CD4-positive, alpha-beta T cell (primary cell): ENCODE measurements at regions not wholly inside any gene's neighbourhood (a gene's known extent, or its start where the extent isn't known, plus 50 kb on each side); places are given as distances from the start of the nearest gene placed in this dataset.

Source experiments
- ATAC-seq: fragments of 200-7000 bp; cut with Tn5 transposase; one replicate; pipeline ENCODE4 v1.10.0; 2022; ENCODE audit warnings: mild to moderate bottlenecking; ENCODE audit not compliant: poor library complexity
- CTCF ChIA-PET: fragments of 350-600 bp; sonication (Branson Sonifier 250); formaldehyde crosslinking; loops from one replicate; lab custom pipeline; 2021; ENCODE audit warnings: antibody characterized with exemption, inconsistent platforms; lab: Charles Lee
- POLR2A ChIA-PET: fragments of 350-600 bp; sonication (Branson Sonifier 250); formaldehyde crosslinking; loops from one replicate; lab custom pipeline; 2021; ENCODE audit warnings: antibody characterized with exemption, inconsistent platforms; lab: Charles Lee
- DNase-seq, 14 experiments: peaks; one replicate each; pipeline ENCODE4 v3.0.0-alpha.2; 2013 to 2020; ENCODE audit warnings: mixed read lengths in 2 of 14
- H3K27ac ChIP-seq, 2 donors: one replicate each; pipeline versions ENCODE4 v1.5.1 to v1.7.0; 2013; ENCODE audit warnings: low read length in 2 of 2, low read depth in 1 of 2, mild to moderate bottlenecking in 1 of 2
- H3K27me3 ChIP-seq, 2 experiments: 1 replicate in 1 of 2; 2 replicates in 1 of 2; pipeline versions ENCODE4 v1.6.1 to v1.7.0; 2013; ENCODE audit warnings: low read length in 2 of 2, control low read depth in 1 of 2, mild to moderate bottlenecking in 1 of 2, moderate library complexity in 1 of 2; ENCODE audit not compliant: insufficient read depth in 2 of 2, control insufficient read depth in 1 of 2
- H3K36me3 ChIP-seq: one replicate; pipeline ENCODE4 v1.6.1; 2013; ENCODE audit warnings: low read length, control low read depth; ENCODE audit not compliant: insufficient read depth
- H3K4me1 ChIP-seq: one replicate; pipeline ENCODE4 v1.6.1; 2013; ENCODE audit warnings: low read length, control low read depth; ENCODE audit not compliant: insufficient read depth
- H3K4me3 ChIP-seq: one replicate; pipeline ENCODE4 v1.5.1; 2013; ENCODE audit warnings: mild to moderate bottlenecking, low read length, moderate library complexity
- H3K9me3 ChIP-seq, 2 experiments: 1 replicate in 1 of 2; 2 replicates in 1 of 2; pipeline versions ENCODE4 v1.6.1 to v1.7.0; 2013; ENCODE audit warnings: low read length in 2 of 2, mild to moderate bottlenecking in 2 of 2, control low read depth in 1 of 2, moderate library complexity in 1 of 2; ENCODE audit not compliant: control insufficient read depth in 1 of 2, insufficient read depth in 1 of 2
- H3K27ac Mint-ChIP-seq: one replicate; pipeline ENCODE4 v1.8.0; 2020; ENCODE audit warnings: mixed read lengths
- H3K27me3 Mint-ChIP-seq: one replicate; pipeline ENCODE4 v1.8.0; 2021; ENCODE audit warnings: mixed read lengths
- H3K36me3 Mint-ChIP-seq: one replicate; pipeline ENCODE4 v1.8.0; 2021; ENCODE audit warnings: low read depth, mixed read lengths
- H3K4me1 Mint-ChIP-seq: one replicate; pipeline ENCODE4 v1.8.0; 2021; ENCODE audit warnings: low read depth, mixed read lengths
- H3K4me3 Mint-ChIP-seq: one replicate; pipeline ENCODE4 v1.8.0; 2020; ENCODE audit warnings: mild to moderate bottlenecking, mixed read lengths
- H3K9me3 Mint-ChIP-seq: one replicate; pipeline ENCODE4 v1.8.0; 2020; ENCODE audit warnings: mixed read lengths
- intact Hi-C, 2 experiments: fragments of 100-400 bp; cut with DNase I in 1 of 2; cut with micrococcal nuclease in 1 of 2; formaldehyde crosslinking; loops; one replicate each; pipeline versions ENCODE4 v1.15.1 to v1.9.0; 2023 to 2025; cut with DNase I, micrococcal nuclease
- TF ChIP-seq, protein P1 (sequence below): fragments of 200-600 bp; IDR thresholded peaks from one replicate; pipeline ENCODE4 v1.8.0; 2022; ENCODE audit warnings: antibody characterized with exemption, mild to moderate bottlenecking

DNA sequence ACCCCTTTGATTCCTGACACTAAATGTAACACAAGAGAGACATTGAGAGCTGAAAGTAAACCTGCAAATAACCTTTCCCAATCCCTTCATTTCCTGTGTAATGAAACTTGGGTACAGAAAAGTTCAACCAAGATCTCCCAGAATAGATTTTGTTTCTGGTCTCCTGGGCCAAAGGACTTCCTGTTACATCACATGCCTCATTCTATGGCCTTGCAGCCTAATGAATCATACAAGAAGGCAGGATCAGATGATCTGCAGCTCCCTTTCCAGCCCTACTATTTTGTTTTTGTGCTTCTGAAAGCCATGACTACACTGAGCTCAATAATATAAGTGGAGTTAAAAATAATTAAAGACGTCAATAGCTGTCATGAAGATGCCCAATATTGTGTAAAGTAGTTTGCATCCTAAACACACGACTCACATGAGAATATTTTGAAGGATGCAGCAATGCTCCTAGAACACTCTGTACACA lies 73.4 kb upstream of the NOX3 start:
- no peak overlapping the region for H3K4me3 ChIP-seq
- H3K36me3 Mint-ChIP-seq = no peaks in the 10 kb centered on the region
- ChIA-PET CTCF (interaction anchor here (1.4 kb wide), 1 partner anchor 202 kb away, joined by 3 read pairs; no protein-coding TSS in a partner anchor), POLR2A (no interaction called here)
- H3K9me3 Mint-ChIP-seq = peaks cover 5% of the 10 kb centered on the region
- TF ChIP-seq, protein P1, sequence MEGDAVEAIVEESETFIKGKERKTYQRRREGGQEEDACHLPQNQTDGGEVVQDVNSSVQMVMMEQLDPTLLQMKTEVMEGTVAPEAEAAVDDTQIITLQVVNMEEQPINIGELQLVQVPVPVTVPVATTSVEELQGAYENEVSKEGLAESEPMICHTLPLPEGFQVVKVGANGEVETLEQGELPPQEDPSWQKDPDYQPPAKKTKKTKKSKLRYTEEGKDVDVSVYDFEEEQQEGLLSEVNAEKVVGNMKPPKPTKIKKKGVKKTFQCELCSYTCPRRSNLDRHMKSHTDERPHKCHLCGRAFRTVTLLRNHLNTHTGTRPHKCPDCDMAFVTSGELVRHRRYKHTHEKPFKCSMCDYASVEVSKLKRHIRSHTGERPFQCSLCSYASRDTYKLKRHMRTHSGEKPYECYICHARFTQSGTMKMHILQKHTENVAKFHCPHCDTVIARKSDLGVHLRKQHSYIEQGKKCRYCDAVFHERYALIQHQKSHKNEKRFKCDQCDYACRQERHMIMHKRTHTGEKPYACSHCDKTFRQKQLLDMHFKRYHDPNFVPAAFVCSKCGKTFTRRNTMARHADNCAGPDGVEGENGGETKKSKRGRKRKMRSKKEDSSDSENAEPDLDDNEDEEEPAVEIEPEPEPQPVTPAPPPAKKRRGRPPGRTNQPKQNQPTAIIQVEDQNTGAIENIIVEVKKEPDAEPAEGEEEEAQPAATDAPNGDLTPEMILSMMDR = no peak
- H3K27me3 Mint-ChIP-seq = no peaks in the 10 kb centered on the region
- ATAC-seq (no peak), DNase-seq (peak in 2 of 14 experiments; percentile 12 to 25)
- H3K27ac ChIP-seq = no peak overlapping the region
- intact Hi-C loops = loop anchor here in 1 of 2 experiments (10.0 kb wide), 1 partner anchor 344 kb away; no protein-coding TSS in a partner anchor
- no peaks in the 10 kb centered on the region for H3K27me3 ChIP-seq
- H3K27ac Mint-ChIP-seq = no peak overlapping the region
- H3K9me3 ChIP-seq = peaks cover 4% of the 10 kb centered on the region in 2 experiments
- peaks cover 7% of the 10 kb centered on the region for H3K4me1 Mint-ChIP-seq
- H3K4me1 ChIP-seq = no peaks in the 10 kb centered on the region
- no peaks in the 10 kb centered on the region for H3K36me3 ChIP-seq
- H3K4me3 Mint-ChIP-seq = no peak overlapping the region

DNA sequence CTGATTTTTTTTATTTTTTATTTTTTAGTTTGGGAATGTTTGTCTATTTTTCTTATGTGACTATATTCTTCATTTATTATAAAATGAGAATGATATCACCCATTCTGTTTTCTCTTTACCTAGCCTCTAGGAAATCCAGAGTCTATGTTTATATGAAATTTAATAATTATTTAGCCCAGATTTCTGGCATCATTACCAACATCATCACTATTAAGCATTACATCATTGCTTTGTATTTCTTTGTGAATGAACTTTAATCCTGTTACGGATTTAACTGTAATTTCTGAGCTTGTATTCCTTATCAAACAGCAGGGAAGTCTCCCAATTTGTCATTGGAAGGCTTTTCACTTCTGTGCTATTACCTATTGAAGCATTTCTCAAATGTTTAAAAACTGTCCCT lies 72.7 kb upstream of the NOX3 start:
- intact Hi-C loops = loop anchor here in 1 of 2 experiments (10.0 kb wide), 1 partner anchor 344 kb away; no protein-coding TSS in a partner anchor
- no peak for ATAC-seq
- Histone ChIP-seq H3K4me3 (no peak overlapping the region), H3K9me3 (peaks cover 0 to 3% of the 10 kb centered on the region in 2 experiments), H3K27ac (no peak overlapping the region), H3K27me3 (no peaks in the 10 kb centered on the region), H3K36me3 (no peaks in the 10 kb centered on the region), H3K4me1 (no peaks in the 10 kb centered on the region)
- Mint-ChIP-seq H3K27ac (no peak overlapping the region), H3K4me3 (no peak overlapping the region), H3K36me3 (no peaks in the 10 kb centered on the region), H3K27me3 (no peaks in the 10 kb centered on the region), H3K4me1 (peaks cover 7% of the 10 kb centered on the region), H3K9me3 (peaks cover 3% of the 10 kb centered on the region)
- DNase-seq = no peak
- ChIA-PET CTCF (interaction anchor here (1.4 kb wide), 1 partner anchor 201 kb away, joined by 3 read pairs; no protein-coding TSS in a partner anchor), POLR2A (no interaction called here)
- TF ChIP-seq, protein P1 = no peak

DNA sequence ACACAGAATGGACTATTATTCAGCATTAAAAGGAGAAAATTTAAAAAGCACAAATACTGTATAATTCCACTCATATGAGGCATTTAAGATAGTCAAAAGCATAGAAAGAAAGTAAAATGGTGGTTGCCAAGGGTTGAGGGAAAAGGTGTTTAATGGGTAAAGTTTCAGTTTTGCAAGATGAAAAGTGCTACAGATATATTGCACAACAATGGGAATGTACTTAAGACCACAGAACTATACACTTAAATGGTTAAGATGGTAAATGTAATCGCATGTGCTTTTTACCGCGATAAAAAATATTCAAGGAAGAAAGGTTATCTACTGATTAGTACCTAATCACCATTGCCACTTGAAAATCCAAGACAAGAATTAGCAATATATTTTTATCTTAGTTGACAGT lies 71.8 kb upstream of the NOX3 start:
- H3K36me3 ChIP-seq = no peaks in the 10 kb centered on the region
- no peaks in the 10 kb centered on the region for H3K27me3 Mint-ChIP-seq
- TF ChIP-seq, protein P1 = no peak
- peaks cover 7% of the 10 kb centered on the region for H3K4me1 Mint-ChIP-seq
- no peaks in the 10 kb centered on the region for H3K36me3 Mint-ChIP-seq
- no peak overlapping the region for H3K4me3 ChIP-seq
- intact Hi-C loops = loop anchor here in 1 of 2 experiments (10.0 kb wide), 1 partner anchor 343 kb away; no protein-coding TSS in a partner anchor
- no peak overlapping the region for H3K27ac ChIP-seq
- no peaks in the 10 kb centered on the region for H3K9me3 ChIP-seq
- H3K4me1 ChIP-seq = no peaks in the 10 kb centered on the region
- DNase-seq (no peak), ATAC-seq (no peak)
- no peaks in the 10 kb centered on the region for H3K27me3 ChIP-seq
- no peaks in the 10 kb centered on the region for H3K9me3 Mint-ChIP-seq
- H3K4me3 Mint-ChIP-seq = no peak overlapping the region
- ChIA-PET POLR2A (no interaction called here), CTCF (no interaction called here)
- no peak overlapping the region for H3K27ac Mint-ChIP-seq
